ENCODE measurements at regions not wholly inside any gene's neighbourhood (a gene's known extent, or its start where the extent isn't known, plus 50 kb on each side); places are given as distances from the start of the nearest gene placed in this dataset.

GRCh38 chr11:59281177-59281576 lies 68.5 kb upstream of the MPEG1 start:
- Histone ChIP-seq H3K23ac (ENCODE audit: insufficient read length, low read depth, low read length) (no peak overlapping the region), H4K5ac (ENCODE audit: insufficient read length, low read depth, low read length) (no peak overlapping the region), H3K9ac (ENCODE audit: extremely low read depth, insufficient read length, low read length) (no peak overlapping the region), H3K4me1 (ENCODE audit: insufficient read depth, low read length) (no peaks in the 10 kb centered on the region), H3K9me3 (ENCODE audit: control insufficient read depth, low read depth, low read length) (no peaks in the 10 kb centered on the region), H4K20me1 (ENCODE audit: control insufficient read depth, insufficient read depth, insufficient read length) (no peaks in the 10 kb centered on the region), H2BK120ac (ENCODE audit: low read depth, low read length, poor library complexity, severe bottlenecking) (no peak overlapping the region), H3K27me3 (ENCODE audit: insufficient read depth, low read length) (no peaks in the 10 kb centered on the region), H3K4me2 (ENCODE audit: insufficient read depth, insufficient read length, low read length) (no peak overlapping the region), H3K56ac (ENCODE audit: insufficient read length, low read depth, low read length) (no peak overlapping the region), H2BK5ac (ENCODE audit: insufficient read length, low read length) (no peak overlapping the region), H2BK15ac (ENCODE audit: low read depth, low read length) (no peak overlapping the region), H4K91ac (ENCODE audit: insufficient read length, low read depth, low read length) (no peak overlapping the region), H2AK5ac (ENCODE audit: insufficient read length, low read length) (no peak overlapping the region), H3K14ac (ENCODE audit: insufficient read depth, low read length) (no peak overlapping the region), H3K4ac (ENCODE audit: low read depth, low read length) (no peak overlapping the region), H3K27ac (ENCODE audit: insufficient read length, low read depth, low read length) (no peak overlapping the region), H2BK12ac (ENCODE audit: insufficient read length, low read depth, low read length) (no peak overlapping the region), H4K8ac (replicated peaks; ENCODE audit: insufficient read length, low read depth, low read length) (no peak overlapping the region), H2BK20ac (ENCODE audit: low read depth, low read length, poor library complexity, severe bottlenecking) (no peak overlapping the region), H3K18ac (ENCODE audit: insufficient read length, low read depth, low read length) (no peak overlapping the region), H2AFZ (ENCODE audit: low read length) (no peak overlapping the region), H3T11ph (ENCODE audit: low read length) (no peak overlapping the region), H3K23me2 (ENCODE audit: insufficient read length, low read depth, low read length, poor library complexity, severe bottlenecking) (no peaks in the 10 kb centered on the region), H3K79me1 (ENCODE audit: insufficient read depth, low read depth, low read length, poor library complexity, severe bottlenecking) (no peaks in the 10 kb centered on the region), H3K79me2 (ENCODE audit: insufficient read depth, low read length) (no peaks in the 10 kb centered on the region)
- no peak for TF ChIP-seq CTCF (conservative IDR thresholded peaks at IDR 0.05)
- Mint-ChIP-seq H3K36me3 (ENCODE audit: insufficient read depth in 1 of 3, low read depth in 3 of 3) (peaks cover 0 to 4% (median 0%) of the 10 kb centered on the region in 3 experiments; a peak in 2 of 7 replicates), H3K4me3 (no peak overlapping the region), H3K9me3 (peaks cover 28 to 35% of the 10 kb centered on the region in 2 experiments), H3K4me1 (peaks cover 2% of the 10 kb centered on the region in 2 experiments; a peak in 2 of 4 replicates), H3K27me3 (ENCODE audit: low read depth) (no peaks in the 10 kb centered on the region), H3K27ac (no peak overlapping the region)
- WGBS (ENCODE audit: extremely low coverage, insufficient read length, low lambda C conversion rate), result no CpG with 5 or more reads among the region's 2 CpGs
- no peak for DNase-seq
